Uterus (tissue), 2 donors: ENCODE measurements at regions not wholly inside any gene's neighbourhood (a gene's known extent, or its start where the extent isn't known, plus 50 kb on each side); places are given as distances from the start of the nearest gene placed in this dataset.

ENCODE experiments used
- CTCF ChIP-seq, 4 experiments: fragments of 200-600 bp in 2 of 4; fragments of 450-650 bp in 2 of 4; sonication (generic) in 2 of 4; IDR thresholded peaks; one replicate each; pipeline ENCODE4 v1.5.1; 2016 to 2019; ENCODE audit warnings: antibody characterized with exemption in 4 of 4, mild to moderate bottlenecking in 2 of 4, moderate library complexity in 1 of 4
- POLR2A ChIP-seq, 2 donors: fragments of 450-650 bp; IDR thresholded peaks; one replicate each; pipeline ENCODE4 v1.6.1; 2016; ENCODE audit warnings: antibody characterized with exemption in 2 of 2, mild to moderate bottlenecking in 1 of 2, moderate library complexity in 1 of 2

GRCh38 chr1:192438737-192439136, 121.9 kb downstream of the RGS21 start:
- TF ChIP-seq CTCF (IDR thresholded peaks at IDR 0.05) = no peak
- no peak for TF ChIP-seq POLR2A (IDR thresholded peaks at IDR 0.05)
